Coronary artery (tissue), 2 donors: ENCODE measurements at regions not wholly inside any gene's neighbourhood (a gene's known extent, or its start where the extent isn't known, plus 50 kb on each side); places are given as distances from the start of the nearest gene placed in this dataset.

Experiments
- DNase-seq: peaks from one replicate; pipeline ENCODE4 v3.0.0-alpha.2; 2017; ENCODE audit warnings: low spot score
- H3K27ac ChIP-seq, 2 donors: fragments of 200-600 bp; sonication (generic); one replicate each; pipeline ENCODE4 v1.5.1; 2016 to 2019
- H3K4me3 ChIP-seq: fragments of 200-600 bp; sonication (generic); 2 replicates; pipeline ENCODE4 v1.5.1; 2016; ENCODE audit warnings: mild to moderate bottlenecking, moderate library complexity
- CTCF ChIP-seq: fragments of 200-600 bp; sonication (generic); IDR thresholded peaks from one replicate; pipeline ENCODE4 v1.5.1; 2019; ENCODE audit warnings: antibody characterized with exemption

DNA sequence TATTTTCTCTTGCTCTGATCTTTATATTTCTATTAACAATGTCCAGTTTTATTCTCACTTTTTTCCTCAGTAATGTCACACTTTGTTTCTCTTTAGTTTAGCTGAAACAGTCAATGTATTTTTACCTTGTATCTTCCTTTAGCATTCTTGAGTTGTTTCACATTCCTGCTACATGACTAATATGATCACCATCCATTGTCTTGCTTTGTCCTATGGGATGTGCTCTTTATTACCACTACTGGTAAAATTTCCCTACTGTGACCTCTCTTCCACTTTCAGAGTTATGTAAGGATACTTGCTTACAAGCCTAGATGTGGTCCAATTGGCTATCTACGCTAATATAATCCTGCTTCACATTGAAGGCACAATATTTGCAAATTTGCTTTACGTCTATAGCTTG, 457.9 kb downstream of the PIK3C3 start:
- H3K27ac ChIP-seq: no peak overlapping the region
- H3K4me3 ChIP-seq: no peak overlapping the region
- no peak for DNase-seq
- no peak for TF ChIP-seq CTCF

DNA sequence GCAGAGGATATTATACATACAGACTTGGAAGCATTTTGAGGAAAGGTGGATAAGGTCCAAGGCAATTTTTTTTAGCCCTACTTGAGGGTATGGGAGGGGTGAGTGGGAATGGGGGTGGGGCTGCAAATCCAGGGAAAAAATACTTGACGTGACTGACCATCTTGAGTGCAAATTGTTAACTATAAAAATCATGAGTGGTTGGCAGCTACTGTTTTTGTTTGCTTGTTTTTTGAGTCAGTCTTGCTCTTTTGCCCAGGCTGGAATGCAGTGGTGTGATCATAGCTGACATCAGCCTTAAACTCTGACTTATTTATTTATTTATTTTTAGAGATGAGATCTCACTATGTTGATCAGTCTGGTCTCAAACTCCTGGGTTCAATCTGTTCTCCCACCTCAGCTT, 458.8 kb downstream of the PIK3C3 start:
- no peak for TF ChIP-seq CTCF
- peak overlapping the region in 1 of 2 donors; percentile 22 for H3K27ac ChIP-seq
- no peak overlapping the region for H3K4me3 ChIP-seq
- DNase-seq: no peak

GRCh38 chr18:42414756-42415454, 459.9 kb downstream of the PIK3C3 start:
- no peak for TF ChIP-seq CTCF
- Histone ChIP-seq H3K4me3 (no peak overlapping the region), H3K27ac (peak overlapping the region in 1 of 2 donors; percentile 68)
- no peak for DNase-seq

DNA sequence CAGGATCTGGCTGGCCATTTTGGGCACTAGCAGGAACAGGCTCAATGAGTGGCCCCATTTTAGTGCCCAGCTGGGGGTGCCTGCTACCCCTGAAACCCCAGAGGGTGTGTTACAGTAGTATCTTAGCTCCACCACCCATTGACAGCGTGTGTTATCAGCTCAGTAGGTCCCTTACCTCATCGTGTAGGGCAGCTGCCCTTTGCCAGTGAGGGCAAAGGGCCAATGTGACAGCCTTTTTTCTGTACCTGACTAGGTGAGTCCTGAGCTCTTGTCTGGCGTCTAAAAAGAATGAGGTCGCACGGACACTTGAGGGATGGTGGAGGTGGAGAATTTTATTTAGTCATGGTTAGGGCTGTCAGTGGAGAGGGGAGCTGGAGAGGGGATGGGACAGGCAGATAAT, 462.2 kb downstream of the PIK3C3 start:
- DNase-seq: no peak
- no peak for TF ChIP-seq CTCF
- Histone ChIP-seq H3K4me3 (no peak overlapping the region), H3K27ac (no peak overlapping the region)

DNA sequence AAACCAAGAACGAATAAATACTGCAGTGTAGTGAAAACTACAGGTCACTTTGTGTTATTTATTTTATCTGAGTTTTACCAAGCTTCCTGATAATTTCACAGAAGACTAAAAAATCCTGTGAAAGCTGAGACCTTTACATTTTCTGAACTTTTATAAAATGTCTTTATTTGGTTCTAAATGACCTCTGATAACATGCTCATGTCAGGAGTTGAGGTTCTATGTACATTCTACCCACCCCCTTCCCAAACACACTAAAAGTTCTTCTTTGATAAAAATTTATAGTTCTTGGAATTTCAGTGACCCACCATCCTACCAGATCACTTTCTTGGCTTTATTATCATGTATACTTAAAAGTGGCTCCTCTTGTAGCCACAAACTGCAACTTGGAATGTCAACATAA, 463.1 kb downstream of the PIK3C3 start:
- H3K27ac ChIP-seq: no peak overlapping the region
- H3K4me3 ChIP-seq: no peak overlapping the region
- DNase-seq: no peak
- TF ChIP-seq CTCF: no peak

GRCh38 chr18:42425025-42425424, 470.0 kb downstream of the PIK3C3 start:
- Histone ChIP-seq H3K27ac (no peak overlapping the region), H3K4me3 (no peak overlapping the region)
- DNase-seq: no peak
- TF ChIP-seq CTCF: no peak

DNA sequence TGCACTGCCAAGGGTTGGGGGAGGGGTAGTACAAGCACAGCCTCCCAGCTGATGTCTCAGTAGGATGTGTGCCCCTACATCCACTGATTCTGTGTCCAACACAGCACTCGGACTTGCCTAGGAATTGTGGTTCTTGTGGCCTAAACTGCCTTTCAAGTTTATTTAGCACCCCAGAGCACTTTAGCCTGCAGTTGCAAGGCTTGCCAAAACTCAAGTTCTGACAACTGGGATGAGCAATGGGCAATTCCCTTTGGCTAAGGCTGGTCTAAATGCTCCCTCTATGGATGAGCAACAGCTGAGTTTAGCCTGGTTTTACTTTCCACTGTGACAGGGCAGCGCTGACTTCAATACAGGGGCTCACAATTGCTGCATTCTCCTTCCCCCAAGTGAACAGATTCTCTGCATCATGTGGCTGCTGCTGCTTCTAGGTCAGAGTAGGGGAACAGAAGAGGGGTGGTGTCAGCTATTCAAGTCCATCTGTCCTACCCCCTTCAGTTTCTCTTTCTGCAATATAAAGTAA, 471.5 kb downstream of the PIK3C3 start:
- TF ChIP-seq CTCF: no peak
- DNase-seq: no peak
- Histone ChIP-seq H3K27ac (no peak overlapping the region), H3K4me3 (no peak overlapping the region)
